ENCODE measurements at regions not wholly inside any gene's neighbourhood (a gene's known extent, or its start where the extent isn't known, plus 50 kb on each side); places are given as distances from the start of the nearest gene placed in this dataset.
"Not testable (repeated sequence)": the region's sequence is repeated elsewhere in the genome, so short reads cannot be mapped to it uniquely, and the experiment has no call there.

DNA sequence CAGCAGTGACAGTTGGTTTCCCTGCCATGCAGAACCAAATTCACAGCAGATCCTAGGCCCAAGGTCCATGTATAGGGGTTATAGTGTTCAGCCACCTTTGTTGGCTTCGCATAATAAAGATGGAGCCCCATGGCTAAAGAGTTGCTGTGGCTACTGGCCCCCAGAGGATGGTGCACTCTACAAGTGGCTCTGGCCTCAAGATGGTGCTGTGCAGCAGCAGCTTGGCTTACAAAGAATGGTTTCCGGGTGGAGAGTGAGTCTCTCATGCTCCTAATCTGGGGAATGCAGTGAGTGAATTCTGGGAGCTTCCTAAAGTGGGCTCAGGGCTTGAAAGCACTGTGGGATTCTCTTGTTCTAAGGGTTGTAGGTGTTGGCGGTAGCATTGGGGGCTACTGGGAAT, 1199.7 kb downstream of the CNTNAP5 start:
- no peak for DNase-seq (ENCODE audit: low read depth)

DNA sequence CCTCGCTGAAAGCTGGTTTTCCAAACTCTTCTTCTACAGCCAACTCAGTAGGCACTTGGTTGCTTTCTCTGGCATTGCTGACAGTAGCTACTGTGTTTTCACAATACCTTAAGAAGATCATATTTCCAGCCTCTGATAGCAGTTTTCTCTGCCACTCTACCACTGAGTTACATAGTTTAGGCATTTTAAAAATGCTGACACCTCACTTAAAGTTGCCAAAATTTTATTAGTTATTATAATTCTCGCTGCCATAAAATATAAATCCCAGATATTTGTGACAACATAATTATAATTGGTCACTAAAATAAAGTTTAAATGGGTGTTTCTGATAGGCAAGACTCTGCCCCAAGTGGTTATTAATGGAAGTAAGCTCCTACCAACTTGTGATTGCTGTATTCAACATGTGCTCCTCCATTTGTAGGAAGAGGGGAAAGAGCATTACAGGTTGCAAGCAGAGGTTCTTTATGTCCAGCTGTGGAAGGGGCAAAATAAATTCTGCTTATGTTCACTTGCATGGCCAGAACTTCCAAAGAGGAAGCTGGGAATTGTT, 1202.8 kb downstream of the CNTNAP5 start:
- no peak for DNase-seq (ENCODE audit: low read depth)

DNA sequence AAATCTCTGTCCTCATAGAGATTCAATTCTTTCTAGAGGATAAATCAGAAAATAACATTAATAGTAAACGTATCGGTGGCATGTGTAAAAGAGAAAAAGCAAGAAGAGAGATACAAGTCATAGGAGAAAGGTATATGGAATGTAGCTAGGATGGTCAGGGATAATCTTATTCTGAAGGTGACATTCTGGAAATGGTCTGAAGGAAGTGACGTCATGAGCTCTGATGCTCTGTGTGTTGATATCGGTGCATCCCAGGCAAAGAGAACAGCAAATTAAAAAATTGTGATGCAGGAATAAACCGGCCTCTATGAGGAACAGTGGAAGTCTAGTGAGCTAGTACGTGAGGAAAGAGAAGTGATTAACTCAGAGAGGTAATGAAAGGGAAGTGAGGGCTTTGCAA, 1215.8 kb downstream of the CNTNAP5 start:
- DNase-seq (ENCODE audit: low read depth), result no peak

DNA sequence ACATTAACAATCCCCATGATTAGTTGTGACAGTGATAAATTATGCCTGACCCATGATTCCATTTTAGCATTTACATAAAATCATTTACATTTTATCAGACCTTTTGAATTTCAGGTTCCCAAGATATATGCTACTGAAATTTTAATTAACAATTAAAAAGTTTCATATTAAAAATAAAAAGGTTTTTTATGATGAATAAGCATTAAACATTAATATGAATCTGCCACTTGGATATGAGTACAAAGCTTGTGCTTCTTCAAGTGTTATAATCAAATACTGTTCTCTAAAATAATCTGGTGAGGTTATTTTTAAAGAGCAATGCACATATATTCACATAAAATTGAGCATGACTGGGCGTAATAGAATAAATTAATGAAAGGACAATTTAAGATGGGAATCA, 1218.0 kb downstream of the CNTNAP5 start:
- DNase-seq (ENCODE audit: low read depth), result no peak

DNA sequence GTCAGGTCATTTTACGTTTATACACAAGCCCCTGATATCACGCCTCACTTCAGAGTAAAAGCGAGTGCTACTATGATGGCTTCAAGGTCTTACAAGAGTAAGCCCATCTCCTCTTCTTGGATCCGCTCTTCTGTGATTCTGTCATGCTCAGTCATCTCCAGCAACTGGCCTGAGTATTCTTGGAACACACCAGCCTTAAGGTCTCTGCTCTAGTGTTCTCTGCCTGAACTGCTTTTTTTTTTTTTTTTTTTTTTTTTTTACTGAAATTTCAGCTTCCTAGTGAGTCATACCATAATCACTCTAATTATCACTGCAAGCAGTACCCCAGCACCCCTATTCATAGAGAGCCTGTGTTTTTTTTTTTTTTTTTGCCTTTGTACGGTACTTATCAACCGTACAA, 1228.9 kb downstream of the CNTNAP5 start:
- DNase-seq (ENCODE audit: low read depth), result no peak

DNA sequence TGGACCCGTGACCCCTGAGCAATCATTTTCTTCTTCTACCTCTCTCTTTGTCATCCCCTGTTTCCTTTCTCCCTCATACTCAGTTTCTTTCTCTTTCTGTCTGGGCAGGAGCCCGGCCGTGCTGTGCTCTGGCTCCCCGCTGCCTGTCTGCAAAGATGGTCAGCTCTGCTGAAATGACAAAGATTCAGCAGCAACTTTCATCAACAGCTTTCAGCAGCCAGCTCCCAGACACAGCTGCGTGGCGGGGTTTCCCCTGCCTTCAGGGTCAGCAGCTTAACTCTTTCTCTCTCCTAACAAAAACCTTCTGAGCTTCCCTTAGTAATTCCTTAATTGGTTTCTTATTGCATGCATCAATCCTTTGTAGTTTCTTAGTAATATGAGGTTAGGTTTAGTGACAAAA, 1234.4 kb downstream of the CNTNAP5 start:
- DNase-seq (ENCODE audit: low read depth), result no peak

DNA sequence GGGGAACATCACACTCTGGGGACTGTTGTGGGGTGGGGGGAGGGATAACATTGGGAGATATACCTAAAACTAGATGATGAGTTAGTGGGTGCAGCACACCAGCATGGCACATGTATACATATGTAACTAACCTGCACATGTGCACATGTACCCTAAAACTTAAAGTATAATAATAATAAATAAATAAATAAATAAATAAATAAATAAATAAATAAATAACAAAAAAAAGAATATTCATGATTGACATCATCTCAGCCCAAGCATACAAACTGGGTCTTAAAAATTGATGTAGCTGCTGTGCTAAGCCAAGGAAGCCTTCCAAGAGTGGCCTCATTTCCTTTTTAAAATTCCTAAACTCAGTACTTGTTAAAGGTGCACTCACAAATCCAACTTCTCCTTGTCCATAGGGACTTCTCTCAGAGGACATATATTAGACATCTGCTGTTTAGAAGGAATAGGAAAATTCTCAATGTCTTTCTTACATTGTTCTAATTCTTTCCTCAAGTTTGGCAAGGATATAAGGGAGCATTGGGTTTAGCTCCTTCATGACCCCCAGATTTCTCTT, 1235.4 kb downstream of the CNTNAP5 start:
- DNase-seq (ENCODE audit: low read depth), result not testable (repeated sequence)

DNA sequence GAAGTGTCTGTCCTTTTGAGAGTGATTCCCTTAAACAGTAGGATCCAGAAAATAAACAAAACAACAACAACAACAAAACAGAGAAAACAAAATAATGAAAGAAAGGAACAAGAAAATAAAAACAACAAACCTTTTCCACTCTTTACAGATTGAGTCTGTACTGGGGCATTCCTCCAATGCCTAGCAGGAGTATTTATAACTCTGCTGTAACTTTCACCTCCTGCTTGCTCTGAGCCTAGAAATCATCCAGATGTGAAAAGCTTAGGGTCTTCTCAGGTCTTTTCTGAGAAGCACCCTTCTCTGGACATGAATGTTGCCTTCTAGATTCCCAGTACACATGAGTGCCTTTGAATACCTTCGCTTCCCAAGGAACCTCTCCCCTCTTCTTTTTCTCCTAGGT, 1239.4 kb downstream of the CNTNAP5 start:
- DNase-seq (ENCODE audit: low read depth), result no peak

DNA sequence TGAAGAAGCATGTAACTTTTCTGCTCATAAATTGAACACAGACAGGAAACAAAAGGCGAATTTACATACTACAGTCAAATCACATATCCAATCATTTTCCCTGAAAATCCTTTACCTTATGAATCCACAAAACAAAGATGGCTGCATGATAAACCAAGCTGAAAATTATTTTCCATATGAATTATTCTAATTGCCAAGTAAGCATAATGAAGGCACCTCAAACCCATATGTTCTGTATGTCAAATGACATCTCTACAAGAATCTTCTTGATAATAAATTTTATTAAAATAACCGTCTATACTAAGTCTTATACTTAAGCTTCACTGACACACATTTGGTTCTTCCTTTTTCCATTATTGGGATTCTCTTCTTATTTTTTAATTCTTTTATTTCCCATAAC, 1242.6 kb downstream of the CNTNAP5 start:
- no peak for DNase-seq (ENCODE audit: low read depth)

DNA sequence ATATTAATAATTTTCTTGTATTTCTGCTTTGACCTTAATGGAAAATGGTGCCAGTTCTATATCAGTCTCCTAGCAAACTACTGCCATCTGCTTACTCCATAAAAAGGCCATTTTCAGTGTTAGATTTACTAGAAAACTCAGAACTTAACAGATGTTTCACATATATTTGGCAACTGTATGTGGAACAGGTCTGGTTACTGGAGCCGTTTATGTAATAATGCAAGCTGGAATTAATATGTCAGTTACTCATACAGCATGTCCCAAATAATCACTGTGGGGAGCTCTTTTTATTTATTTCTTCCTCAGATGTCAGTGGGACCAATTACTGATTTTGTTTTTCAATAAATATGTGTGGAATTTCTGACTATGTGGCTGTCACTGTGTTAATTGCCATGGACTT, 1247.6 kb downstream of the CNTNAP5 start:
- DNase-seq (ENCODE audit: low read depth), result no peak

DNA sequence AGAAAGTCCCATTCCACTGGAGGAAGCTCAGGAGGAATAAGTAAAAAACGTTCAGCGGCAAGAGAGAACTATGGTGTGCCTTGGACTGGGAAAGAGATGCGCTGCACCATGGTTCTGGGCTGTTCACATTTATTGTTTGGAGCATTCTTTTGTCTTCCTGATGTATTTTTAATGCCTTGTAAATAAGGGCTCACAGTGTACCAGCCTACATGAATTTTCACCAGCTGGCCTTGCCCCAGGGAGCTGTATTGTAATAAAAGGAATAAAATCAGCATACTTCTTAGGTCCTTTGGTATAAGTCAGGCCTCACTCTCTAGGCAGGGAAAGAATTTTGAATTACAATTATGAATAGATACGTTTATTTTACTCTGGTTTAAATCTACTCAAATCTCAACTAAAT, 1249.6 kb downstream of the CNTNAP5 start:
- no peak for DNase-seq (ENCODE audit: low read depth)

DNA sequence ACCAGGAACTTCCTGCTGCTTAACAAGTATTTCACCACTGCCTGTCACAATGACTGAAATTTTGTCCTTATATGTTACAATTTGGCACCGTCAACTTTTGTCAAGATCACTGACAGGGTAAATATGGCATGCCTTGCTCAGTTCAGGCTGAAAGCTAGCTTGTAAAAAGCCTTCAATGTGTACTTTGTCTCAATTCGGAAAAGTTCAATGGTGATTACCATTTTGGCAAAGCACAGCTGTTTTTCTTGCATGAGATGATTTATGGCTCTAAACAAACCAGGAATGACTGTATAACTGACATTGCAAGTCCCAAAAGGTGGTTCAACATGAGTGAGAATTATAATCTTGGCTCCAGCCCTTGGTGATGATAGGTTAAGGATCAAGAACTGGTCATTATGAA, 1255.2 kb downstream of the CNTNAP5 start:
- no peak for DNase-seq (ENCODE audit: low read depth)

DNA sequence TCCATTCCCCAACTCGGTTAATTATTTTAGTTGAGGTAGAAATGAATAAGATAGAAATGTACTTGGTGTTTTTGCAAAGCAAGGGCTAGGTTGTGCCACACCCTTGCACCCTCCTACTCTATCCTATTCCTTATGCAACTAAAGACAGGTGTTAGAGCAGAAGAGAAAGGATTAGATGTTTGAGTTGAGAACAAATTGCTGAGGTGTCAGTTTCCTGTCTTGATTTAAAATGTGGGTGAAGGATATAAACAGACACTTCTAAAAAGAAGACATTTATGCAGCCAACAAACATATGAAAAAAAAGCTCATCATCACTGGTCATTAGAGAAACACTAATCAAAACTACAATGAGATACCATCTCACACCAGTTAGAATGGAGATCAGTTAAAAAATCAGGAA, 1256.2 kb downstream of the CNTNAP5 start:
- no peak for DNase-seq (ENCODE audit: low read depth)

DNA sequence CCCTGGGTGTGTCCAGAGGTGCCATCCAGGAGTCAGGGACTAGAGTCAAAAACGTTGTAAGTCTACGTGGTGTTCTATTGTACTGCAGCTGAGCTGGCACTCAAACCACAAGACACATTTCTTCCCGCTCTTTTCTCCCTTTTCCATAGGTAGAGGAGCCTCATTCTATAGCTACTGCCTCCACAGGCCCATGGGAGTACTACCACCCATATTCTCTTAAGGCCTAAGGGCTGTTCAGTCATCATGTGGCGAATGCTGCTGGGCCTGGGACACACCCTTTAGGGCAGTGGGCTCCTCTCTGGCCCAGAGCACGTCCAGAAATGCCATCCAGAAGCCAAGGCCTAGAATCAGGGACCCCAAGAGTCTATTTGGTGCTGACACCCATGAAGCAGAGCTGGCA, 1271.7 kb downstream of the CNTNAP5 start:
- DNase-seq (ENCODE audit: low read depth), result no peak

DNA sequence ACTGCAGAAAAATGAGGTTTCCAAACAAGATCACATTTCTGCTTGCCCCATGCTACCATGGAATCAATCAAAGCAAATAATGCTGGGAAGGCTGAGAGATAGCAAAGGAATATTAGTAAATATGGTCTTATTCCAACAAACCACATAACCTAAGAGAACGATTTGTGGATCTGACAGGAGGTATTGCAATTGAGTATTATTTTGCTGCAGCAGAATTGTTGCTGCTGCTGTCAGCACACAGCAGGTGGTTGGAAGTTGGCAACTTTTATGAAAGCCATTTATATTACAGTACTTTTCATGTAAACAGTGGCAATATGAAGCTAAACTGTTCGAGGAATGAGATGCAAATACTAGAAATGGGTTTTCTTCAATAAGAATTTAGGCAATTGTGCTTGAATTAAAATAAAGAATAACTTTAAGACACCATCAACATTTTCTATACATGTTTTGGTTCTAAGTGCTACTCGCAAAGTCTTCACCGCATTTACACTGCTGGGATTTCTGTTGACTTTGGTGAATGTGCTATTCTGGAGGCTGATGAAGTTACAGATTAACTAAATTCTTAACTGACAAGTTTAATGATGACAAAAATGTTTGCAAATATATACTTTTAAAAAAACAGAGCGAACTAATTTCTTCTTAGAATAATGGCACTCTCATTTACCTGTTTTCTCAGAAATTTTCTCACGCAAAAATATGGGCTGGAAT, 1285.7 kb downstream of the CNTNAP5 start:
- DNase-seq (ENCODE audit: low read depth), result no peak

DNA sequence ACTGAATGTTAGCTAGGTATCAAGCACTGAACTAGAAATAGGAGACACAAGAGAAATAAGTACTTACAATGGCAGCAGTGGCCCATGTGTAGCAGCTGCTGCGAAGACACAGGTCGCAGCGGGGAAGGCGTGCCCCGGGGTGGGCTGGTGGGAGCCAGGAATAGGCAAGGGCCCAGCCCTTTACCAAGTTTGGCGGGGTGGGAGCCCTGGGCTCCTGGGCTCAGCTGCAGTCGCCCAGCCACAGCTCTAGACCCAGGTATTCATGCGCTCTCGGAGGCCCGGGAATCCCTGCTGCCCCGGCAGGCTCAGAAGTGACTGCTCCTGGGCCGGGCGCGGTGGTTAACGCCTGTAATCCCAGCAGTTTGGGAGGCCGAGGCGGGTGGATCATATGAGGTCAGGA, 1287.3 kb downstream of the CNTNAP5 start:
- DNase-seq (ENCODE audit: low read depth), result no peak

DNA sequence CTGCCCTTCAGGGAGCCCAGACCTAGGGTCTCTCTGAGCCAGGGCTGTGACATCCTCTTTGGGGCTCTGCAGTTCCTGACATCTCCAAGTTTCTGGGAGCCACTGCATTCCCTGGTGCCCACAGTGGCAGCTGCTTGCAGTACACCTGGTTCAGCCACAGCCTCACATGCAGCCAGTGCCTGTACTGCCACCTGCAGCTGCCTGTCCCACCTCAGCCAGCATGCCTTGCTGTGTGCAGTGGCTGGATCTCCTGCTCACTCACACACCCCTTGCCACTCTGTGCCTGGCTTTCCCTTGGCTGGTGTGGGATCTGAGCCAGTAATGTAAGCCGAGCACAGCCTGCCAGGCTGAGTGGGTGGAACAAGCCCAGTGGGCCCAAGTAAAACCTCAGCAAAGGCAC, 1288.7 kb downstream of the CNTNAP5 start:
- no peak for DNase-seq (ENCODE audit: low read depth)

DNA sequence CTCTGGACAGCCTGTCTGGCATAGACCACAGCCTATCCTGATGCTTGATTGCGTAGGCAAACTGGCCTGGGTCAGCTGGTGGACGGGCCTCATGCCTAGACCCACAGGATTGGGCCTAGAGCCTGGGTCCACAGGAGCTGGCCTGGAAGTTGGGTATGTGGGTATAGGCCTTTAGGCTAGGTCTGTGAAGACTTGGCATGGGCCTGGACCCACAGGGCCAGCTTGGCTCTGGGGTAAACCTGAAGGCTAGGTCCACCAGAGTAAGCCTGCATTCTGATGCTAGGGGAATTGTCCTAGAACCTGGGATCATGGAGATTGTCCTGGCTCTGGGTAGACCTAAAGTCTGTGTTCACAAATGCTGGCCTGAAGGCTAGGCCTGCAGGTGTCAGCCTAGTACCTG, 1293.7 kb downstream of the CNTNAP5 start:
- no peak for DNase-seq (ENCODE audit: low read depth)

DNA sequence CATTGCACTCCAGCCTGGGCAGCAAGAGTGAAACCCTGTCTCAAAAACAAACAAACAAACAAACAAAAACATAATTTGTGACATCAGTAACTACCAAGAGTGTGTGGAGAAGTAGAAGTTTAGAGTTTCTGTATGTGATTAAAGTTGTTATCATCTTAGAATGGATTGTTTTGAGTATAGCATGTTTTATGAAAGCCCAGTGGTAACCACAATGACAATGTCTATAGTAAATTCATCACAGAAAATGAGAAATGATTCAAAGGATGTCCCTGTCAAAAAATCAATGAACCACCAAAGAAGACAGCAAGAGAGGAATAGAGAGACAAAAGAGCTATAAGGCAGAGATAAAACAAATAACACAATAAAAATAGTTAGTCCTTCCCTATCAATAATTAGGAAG, 1299.2 kb downstream of the CNTNAP5 start:
- no peak for DNase-seq (ENCODE audit: low read depth)

DNA sequence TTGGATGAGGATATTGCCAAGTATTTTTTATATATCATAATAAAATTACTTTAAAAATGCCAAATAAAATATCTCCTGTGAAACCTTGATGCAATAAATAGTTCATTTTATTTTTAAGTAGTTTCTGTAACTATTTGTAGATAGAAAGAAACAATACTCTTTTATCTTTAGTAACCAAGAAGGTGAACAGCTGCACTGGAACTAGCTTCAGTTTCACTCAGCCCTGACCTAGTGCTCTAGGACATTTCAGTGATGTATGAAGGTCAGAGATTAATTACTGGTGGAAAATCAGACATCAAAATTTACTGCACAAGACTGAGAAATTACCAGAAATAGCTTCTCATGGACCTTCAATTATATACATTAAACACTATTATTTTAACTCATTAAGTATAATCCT, 1305.0 kb downstream of the CNTNAP5 start:
- no peak for DNase-seq (ENCODE audit: low read depth)

DNA sequence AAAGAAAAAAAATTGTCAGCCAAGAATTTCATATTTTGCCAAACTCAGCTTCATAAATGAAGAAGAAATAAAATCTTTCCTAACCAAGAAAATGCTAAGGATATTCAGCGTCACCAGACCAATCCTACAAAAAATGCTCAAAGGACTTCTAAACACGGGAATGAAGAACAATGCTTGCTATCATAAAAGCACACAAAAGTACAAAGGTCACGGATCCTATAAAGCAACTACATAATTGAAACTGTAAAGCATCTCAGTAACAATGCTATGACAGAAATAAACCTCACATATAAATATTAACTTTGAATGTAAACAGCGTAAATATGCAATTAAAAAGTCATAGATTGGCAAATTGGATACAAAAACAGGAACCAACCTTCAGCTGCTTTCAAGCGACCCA, 1314.6 kb upstream of the GYPC start:
- DNase-seq (ENCODE audit: low read depth), result no peak

DNA sequence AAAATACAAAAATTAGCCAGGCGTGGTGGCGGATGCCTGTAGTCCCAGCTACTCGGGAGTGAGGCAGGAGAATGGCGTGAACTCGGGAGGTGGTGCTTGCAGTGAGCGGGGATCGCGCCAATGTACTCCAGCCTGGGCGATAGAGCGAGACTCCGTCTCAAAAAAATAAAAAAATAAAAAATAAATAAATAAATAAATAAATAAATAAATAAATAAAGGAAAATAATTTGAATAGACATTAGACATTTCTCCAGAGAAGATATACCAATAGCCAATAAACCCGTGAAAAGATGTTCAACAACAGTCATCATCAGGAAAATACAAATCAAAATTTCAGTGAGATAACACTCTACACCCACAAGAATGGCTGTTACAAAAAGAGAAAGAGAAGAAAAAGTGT, 1302.4 kb upstream of the GYPC start:
- not testable (repeated sequence) for DNase-seq (ENCODE audit: low read depth)

DNA sequence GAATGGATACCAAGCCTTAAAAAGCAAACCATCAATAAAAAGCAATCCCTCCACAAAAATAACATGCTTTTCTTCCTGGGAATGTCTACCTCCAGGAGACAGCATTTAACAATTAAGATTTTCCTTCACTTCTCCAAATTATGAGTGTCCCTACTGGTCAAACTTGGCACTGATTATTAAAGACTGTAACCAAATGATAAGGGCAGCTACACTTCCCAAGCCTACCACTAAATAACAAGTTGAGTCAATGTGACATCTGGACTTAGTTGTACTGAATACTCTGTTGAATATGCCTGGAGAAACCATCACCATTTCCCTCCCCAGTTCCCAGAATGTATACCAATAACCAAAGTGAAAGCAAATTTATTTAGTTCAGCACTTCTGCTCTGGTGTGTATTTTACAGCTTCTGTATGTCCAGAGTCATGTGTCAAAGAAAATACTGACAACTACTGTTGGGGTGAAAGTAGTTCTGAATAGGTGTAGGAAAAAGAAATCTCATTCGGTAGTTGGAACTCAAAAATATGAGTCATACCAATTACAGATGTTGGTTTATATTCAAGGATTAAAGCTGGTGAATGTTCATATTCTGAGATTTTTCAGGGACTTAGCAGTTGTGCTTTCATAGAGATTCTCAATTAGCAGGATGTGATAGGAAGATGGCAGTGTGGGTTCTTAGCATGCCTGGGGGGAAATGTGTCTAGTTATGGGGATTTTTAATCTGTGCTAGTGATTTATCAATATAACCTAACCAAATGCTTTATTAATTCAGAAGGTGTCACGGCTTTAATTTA, 1291.6 kb upstream of the GYPC start:
- no peak for DNase-seq (ENCODE audit: low read depth)

DNA sequence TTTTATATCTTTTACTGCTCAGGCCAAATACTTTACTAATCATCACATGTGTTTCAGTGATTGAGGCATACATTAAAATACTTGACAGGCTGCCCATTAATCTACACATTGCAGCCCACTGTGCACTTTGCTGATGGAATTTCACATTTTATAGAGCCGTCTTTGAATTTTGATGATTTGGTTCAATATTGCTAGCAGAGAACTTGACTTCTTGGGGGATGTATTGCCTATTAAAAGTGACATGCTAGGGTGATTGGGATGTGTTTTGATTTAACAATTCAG, 1291.0 kb upstream of the GYPC start:
- no peak for DNase-seq (ENCODE audit: low read depth)

Measured in stimulated activated CD8-positive, alpha-beta memory T cell treated with anti-CD3 and anti-CD28 coated beads, Interleukin-12 subunit alpha, Interleukin-12 subunit beta, amount 100 ng/mL, for 4 hours (primary cell).